ENCODE measurements at regions not wholly inside any gene's neighbourhood (a gene's known extent, or its start where the extent isn't known, plus 50 kb on each side); places are given as distances from the start of the nearest gene placed in this dataset.

DNA sequence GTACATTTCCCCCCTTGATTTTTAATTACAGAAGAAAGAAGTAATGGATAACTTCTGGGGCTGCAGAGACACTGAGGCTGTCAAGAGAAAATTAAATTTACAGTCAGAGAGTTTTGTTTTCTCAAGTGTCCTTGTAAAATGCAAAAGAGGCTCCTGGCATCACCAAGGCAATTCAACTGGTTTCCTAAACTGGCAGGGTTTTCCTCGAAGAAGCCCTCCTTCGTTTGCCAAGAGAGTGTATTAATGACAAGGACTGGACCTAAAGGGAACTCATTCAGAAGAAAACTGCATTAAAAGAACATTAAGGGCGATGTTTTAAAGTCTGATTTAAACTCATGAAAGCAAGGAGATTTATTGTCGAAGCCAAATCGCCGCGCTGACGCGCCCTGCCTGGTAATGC, 476.9 kb downstream of the ZSWIM6 start:
- TF ChIP-seq, protein P1, sequence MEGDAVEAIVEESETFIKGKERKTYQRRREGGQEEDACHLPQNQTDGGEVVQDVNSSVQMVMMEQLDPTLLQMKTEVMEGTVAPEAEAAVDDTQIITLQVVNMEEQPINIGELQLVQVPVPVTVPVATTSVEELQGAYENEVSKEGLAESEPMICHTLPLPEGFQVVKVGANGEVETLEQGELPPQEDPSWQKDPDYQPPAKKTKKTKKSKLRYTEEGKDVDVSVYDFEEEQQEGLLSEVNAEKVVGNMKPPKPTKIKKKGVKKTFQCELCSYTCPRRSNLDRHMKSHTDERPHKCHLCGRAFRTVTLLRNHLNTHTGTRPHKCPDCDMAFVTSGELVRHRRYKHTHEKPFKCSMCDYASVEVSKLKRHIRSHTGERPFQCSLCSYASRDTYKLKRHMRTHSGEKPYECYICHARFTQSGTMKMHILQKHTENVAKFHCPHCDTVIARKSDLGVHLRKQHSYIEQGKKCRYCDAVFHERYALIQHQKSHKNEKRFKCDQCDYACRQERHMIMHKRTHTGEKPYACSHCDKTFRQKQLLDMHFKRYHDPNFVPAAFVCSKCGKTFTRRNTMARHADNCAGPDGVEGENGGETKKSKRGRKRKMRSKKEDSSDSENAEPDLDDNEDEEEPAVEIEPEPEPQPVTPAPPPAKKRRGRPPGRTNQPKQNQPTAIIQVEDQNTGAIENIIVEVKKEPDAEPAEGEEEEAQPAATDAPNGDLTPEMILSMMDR (IDR thresholded peaks at IDR 0.05), result no peak
- TF ChIP-seq POLR2AphosphoS5 (IDR thresholded peaks at IDR 0.05; ENCODE audit: insufficient read depth in 1 of 2, low read depth in 1 of 2), result no peak

Measured in vagina (tissue), 2 donors.